ENCODE measurements at regions not wholly inside any gene's neighbourhood (a gene's known extent, or its start where the extent isn't known, plus 50 kb on each side); places are given as distances from the start of the nearest gene placed in this dataset.

DNA sequence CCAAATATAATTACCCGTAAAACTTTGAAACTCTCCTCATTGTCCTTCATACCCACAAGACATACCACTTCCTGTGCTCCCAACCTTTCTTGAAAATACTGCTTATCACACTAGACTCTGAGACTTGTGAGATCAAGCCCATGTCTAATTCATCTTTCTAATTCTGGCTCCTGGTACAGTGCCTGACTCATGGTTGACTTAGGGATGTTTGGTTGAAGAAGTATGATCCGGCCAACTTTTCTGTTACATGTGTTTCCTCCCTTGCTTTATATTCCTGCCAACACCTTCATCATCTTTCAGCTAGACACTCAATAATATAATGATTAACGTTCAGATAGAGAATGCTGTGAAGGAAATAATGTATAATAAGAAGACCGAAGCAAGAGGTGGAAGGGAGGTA, 58.2 kb downstream of the MEX3B start:
- DNase-seq = no peak

- no peak for DNase-seq
Observed at GRCh38 chr15:81983497-81983896, 62.3 kb downstream of the MEX3B start.

GRCh38 chr15:81982808-81983207, 63.0 kb downstream of the MEX3B start:
- DNase-seq = no peak

GRCh38 chr15:81981908-81982307, 63.9 kb downstream of the MEX3B start:
- DNase-seq = no peak

DNA sequence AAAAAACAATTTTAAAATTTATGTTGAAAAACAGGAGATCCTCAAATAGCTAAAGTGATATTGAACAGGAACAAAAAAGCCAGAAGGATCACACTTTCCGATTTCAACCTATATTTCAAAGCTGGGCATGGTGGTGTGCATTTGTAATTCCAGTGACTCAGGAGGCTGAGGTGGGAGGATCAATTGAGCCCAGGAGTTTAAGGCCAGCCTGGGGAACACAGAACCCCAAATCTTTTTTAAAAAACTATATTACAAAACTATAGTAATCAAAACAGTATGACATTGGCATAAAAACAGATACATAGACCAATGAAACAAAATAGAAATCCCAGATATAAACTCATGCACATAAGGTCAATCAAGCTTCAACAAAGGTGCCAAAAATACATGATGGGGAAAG, 68.4 kb downstream of the MEX3B start:
- no peak for DNase-seq

DNA sequence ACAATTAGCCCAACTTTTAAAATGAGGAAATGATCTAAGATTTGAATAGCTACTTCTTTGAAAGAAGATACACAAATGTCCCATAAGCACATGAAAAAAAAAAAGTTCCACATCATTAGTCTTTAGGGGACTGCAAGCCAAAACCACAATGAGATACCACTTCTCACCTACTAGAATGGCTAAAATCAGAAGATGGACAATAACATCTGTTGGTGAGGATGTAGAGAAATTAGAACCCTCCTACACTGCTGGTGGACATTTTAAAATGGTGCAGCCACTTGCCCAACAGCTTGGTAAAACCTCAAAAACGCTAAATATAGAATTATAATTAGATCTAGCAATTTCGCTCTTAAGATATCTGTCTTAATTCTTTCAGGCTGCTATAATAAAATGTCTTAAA, 77.1 kb downstream of the MEX3B start:
- no peak for DNase-seq

DNA sequence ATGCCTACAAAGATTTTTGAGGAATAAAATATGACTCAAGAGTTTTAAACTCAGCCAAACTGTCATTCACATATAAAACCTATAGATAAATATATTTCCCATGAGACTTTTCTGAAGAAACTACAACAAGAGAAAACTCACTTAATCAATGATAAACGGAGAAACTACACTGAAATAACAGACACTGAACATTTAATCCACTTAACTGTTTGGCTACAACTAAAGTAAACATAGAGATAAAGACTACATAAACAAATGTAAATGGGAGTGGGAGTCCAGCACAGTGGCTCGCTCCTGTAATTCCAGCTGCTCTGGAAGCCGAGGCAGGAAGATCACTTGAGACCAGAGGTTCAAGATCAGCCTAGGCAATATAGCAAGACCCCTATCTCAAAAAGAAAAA, 79.2 kb downstream of the MEX3B start:
- DNase-seq = no peak

DNA sequence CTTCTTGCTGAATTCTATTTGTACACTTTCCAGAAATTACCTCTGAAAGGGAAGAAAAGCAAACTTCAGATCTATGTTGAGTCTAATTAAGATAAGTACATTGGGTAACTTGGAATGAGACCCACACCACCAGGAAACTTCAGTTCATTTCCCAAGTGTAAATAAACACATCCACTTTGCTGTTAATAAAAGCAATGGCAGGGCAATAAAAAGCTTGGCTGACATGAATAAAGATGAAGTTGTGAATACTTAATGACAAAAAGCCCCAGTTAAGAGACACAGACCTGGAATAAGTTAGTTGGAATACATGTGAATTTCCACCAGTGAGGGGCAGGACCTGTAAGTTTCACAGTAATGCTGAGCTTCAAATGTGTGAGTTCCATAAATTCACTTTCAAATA, 83.3 kb downstream of the MEX3B start:
- no peak for DNase-seq

GRCh38 chr15:81959196-81959595, 86.6 kb downstream of the MEX3B start:
- DNase-seq = no peak

- no peak for DNase-seq
Observed at GRCh38 chr15:81957698-81958097, 88.1 kb downstream of the MEX3B start.

GRCh38 chr15:81955382-81956062, 90.3 kb downstream of the MEX3B start:
- DNase-seq = no peak

DNA sequence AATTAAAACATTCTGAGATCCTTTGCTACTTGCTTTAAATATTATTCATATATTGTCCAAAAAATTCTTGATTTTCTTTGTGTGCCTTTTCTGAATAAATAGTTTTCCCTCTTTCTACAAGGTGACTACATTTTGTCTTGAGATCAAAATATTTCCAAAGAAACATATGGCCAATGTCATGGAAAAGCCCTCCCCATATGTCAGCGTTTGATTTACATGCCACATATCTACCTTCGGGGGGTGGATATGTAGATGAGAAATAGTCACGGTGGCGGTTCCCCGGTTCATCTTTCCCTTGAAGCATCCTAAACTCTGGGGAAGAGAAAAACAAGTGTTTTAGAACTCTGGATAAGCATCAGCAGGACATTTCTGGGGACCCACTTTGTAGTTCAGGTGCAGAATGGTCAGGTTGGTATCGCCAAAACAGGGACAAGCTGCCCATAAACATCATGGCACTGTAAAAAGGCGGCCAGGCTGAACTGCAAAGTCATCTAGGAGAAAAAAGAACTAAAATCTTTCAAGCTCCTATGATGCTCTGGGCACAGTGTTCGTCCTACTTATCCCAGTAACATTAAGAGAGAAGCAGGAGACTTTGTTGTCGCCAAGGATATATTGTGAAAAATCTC, 91.5 kb downstream of the MEX3B start:
- DNase-seq = no peak

- DNase-seq = no peak
Observed at GRCh38 chr15:81950841-81951414, 94.9 kb downstream of the MEX3B start.

DNA sequence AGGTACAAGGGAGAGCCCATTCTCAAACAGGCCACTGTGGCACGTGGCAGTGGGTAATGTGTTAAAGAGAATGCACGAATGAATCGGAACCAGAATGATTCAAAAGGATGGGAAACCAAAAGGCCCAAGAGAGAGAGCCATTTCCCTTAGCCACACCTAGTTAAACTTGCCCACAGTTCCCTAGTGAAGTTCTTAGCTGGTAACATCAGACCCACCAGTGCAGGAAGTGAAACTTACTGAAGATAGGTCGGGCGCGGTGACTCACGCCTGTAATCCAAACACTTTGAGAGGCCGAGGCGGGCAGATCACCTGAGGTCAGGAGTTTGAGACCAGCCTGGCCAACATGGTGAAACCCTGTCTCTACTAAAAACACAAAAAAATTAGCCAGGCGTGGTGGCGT, 97.1 kb downstream of the MEX3B start:
- DNase-seq = peak; percentile 32

- no peak for DNase-seq
Observed at GRCh38 chr15:81948222-81948621, 97.6 kb downstream of the MEX3B start.

DNA sequence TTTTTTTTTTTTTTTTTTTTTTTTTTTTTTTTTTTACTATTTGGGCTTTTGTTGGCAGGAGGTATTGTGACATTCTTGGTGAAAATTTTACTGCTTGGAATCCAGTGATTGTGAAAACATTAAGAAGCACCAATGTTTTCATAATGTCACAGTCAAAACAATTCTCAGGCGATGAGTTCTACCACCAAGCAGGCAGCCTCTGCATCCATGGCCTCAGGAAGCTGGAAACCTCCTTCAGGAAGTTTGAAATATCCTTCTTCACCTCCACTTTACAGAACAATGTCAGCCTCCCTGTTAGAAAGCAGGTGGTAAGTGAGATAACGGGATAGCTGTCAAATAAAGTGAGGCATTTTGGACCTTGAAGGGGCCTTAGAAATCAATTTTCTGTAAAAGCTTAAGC, 98.3 kb downstream of the MEX3B start:
- peak; percentile 14 for DNase-seq

DNA sequence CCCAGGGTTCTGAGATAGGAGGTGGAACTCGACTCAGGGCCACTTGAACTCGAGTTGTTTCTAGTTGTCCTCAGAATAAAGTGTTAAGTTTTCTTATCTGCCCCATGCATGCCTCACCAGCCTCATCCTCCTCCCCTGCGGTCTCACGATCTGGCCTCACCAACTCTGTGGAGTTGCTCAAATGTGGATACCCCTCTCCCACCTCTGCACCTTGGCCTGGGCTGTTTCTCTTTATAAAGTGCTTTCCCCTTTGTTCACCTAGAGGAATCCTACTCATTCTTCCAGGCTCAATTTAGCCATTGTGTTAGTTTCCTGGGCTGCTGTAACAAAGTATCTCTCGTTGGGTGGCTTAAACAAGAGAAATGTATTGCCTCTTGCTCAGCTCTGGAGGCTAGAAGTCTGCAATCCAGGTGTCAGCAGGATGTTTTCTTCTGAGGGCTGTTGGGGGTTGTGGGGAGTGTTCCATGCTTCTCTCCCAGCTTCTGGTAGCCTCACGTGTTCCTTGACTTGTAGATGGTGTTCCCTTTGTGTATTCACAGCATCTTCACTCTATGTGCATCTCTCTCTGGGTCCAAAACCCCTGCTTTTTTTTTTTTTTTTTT, 100.7 kb downstream of the MEX3B start:
- DNase-seq = no peak

DNA sequence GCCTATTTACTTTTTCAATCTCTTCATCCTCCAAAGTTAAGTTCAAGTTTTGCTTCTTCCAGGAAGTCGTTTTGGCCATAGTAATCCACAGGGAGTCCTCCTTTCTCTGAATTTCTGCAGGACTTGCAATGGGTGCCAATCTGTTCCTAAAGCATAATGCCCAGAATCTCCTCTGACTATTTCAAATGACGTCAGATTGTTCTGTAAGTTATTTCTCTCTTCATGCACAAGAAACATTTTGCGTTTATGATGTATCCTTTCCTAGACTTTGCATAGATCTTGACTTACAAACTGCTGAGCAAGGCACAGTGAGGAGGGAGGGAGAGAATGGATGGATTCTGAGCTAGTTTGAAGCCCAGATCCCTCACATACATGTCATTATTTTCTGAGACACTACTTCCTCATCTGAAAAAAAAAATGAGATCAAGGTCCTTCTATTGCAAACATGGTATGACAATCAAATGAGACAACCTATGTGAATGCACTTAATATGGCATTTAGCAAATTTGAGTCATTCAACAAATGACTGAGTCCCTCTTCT, 103.1 kb downstream of the MEX3B start:
- DNase-seq = no peak

DNA sequence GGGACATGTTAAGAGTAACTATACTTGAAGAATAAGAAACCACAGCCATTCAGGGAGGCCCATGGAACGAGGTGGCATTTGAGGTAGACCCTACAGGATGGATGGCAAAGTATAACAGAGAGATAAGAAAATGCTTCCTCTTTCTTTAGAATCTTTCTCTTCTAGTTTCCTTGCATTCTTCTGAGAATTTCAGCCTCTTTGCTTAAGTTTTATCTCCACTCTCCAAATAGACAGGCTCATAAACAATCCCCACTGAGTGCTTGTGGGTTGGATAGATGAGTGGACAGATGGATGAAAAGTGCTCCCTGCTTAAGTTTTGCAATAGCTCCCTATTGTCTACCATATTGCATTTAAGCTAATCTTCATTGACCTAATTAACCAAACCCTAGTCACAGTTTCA, 103.7 kb downstream of the MEX3B start:
- no peak for DNase-seq

- DNase-seq = no peak
Observed at GRCh38 chr15:81941479-81941878, 104.3 kb downstream of the MEX3B start.

- no peak for DNase-seq
Observed at GRCh38 chr15:81940467-81941451, 105.1 kb downstream of the MEX3B start.

DNA sequence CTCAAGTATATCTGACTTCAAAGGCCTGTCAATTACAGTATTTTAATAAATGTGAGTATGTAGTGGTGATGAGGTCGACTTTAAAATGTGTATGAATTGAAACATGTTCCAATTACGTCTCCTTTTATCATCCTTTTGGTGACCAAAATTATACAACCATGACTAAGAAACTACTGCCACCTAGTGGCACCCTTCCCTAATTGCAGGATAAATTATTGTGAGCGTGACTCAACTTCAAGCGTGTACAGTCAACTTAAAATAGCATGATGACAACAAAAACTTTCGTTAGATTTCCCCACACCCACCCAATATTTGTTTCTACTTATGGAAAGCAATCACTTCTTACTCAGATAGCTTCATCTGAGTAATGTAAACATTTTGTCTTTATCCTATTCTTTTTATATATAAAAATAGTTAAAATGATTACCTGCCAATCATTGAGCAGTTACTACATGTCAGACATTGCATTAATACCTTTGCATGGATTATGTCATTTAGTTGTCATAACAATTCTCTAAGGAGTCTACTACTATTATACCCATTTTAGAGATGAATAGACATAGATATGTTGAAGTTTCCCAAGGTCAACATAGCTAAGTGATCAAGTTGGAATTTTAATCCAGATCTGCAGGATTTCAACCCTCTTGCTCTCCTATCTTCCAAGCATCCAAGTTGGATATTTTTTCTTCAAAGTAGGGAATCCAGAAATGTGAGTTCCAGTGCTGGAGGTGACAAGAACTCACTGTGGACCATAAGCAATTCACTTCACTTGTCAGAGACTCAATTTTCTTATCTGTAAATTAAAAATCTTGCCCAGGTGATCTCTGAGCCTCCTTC, 106.0 kb downstream of the MEX3B start:
- DNase-seq = peak; percentile 55

Measured in inflammatory macrophage treated with lipopolysaccharide for 4 hours (primary cell).